GM21447 (cell line): ENCODE measurements at regions not wholly inside any gene's neighbourhood (a gene's known extent, or its start where the extent isn't known, plus 50 kb on each side); places are given as distances from the start of the nearest gene placed in this dataset.

ENCODE experiments used
- ATAC-seq: cut with Tn5 transposase; IDR thresholded peaks from one replicate; pipeline ENCODE4 v1.9.1; 2021; ENCODE audit not compliant: unreplicated experiment

- ATAC-seq = no peak
Observed at GRCh38 chr11:127379686-127380085, 379.1 kb upstream of the KIRREL3 start.

- no peak for ATAC-seq
Observed at GRCh38 chr11:127376301-127376700, 375.7 kb upstream of the KIRREL3 start.

GRCh38 chr11:127369356-127369755 lies 368.8 kb upstream of the KIRREL3 start:
- ATAC-seq = no peak

- ATAC-seq = no peak
Observed at GRCh38 chr11:127362754-127363308, 362.3 kb upstream of the KIRREL3 start.

GRCh38 chr11:127358160-127358559 lies 357.6 kb upstream of the KIRREL3 start:
- no peak for ATAC-seq

GRCh38 chr11:127350476-127350875 lies 349.9 kb upstream of the KIRREL3 start:
- ATAC-seq = no peak

GRCh38 chr11:127345819-127346459 lies 345.4 kb upstream of the KIRREL3 start:
- ATAC-seq = no peak

GRCh38 chr11:127340438-127340837 lies 339.9 kb upstream of the KIRREL3 start:
- no peak for ATAC-seq

GRCh38 chr11:127339376-127339775 lies 338.8 kb upstream of the KIRREL3 start:
- ATAC-seq = no peak

- no peak for ATAC-seq
Observed at GRCh38 chr11:127338380-127339259, 338.1 kb upstream of the KIRREL3 start.

- no peak for ATAC-seq
Observed at GRCh38 chr11:127334466-127334865, 333.9 kb upstream of the KIRREL3 start.

GRCh38 chr11:127332896-127333295 lies 332.3 kb upstream of the KIRREL3 start:
- ATAC-seq = no peak

- ATAC-seq = no peak
Observed at GRCh38 chr11:127330044-127330443, 329.5 kb upstream of the KIRREL3 start.

GRCh38 chr11:127308291-127308690 lies 307.7 kb upstream of the KIRREL3 start:
- no peak for ATAC-seq

- ATAC-seq = no peak
Observed at GRCh38 chr11:127307700-127308099, 307.1 kb upstream of the KIRREL3 start.

- no peak for ATAC-seq
Observed at GRCh38 chr11:127304634-127305033, 304.1 kb upstream of the KIRREL3 start.

GRCh38 chr11:127288926-127289325 lies 288.4 kb upstream of the KIRREL3 start:
- ATAC-seq = no peak

- no peak for ATAC-seq
Observed at GRCh38 chr11:127281534-127281933, 281.0 kb upstream of the KIRREL3 start.

- no peak for ATAC-seq
Observed at GRCh38 chr11:127275774-127276173, 275.2 kb upstream of the KIRREL3 start.

GRCh38 chr11:127274328-127274676 lies 273.7 kb upstream of the KIRREL3 start:
- ATAC-seq = no peak

- ATAC-seq = no peak
Observed at GRCh38 chr11:127273593-127274327, 273.2 kb upstream of the KIRREL3 start.
